Neuronal stem cell (in vitro differentiated cells): ENCODE measurements at regions not wholly inside any gene's neighbourhood (a gene's known extent, or its start where the extent isn't known, plus 50 kb on each side); places are given as distances from the start of the nearest gene placed in this dataset.

Experiments
- DNase-seq: peaks from one replicate; pipeline ENCODE4 v3.0.0-alpha.2; 2013; ENCODE audit warnings: low spot score
- H2AFZ ChIP-seq: one replicate; pipeline ENCODE4 v1.6.1; 2013; ENCODE audit warnings: mild to moderate bottlenecking, low read length, inconsistent platforms
- H2AK5ac ChIP-seq: 2 replicates; pipeline ENCODE4 v1.6.1; 2013; ENCODE audit warnings: low read depth, mild to moderate bottlenecking, inconsistent platforms, low read length, moderate library complexity, mixed read lengths
- H2BK120ac ChIP-seq: 2 replicates; pipeline ENCODE4 v1.6.1; 2013; ENCODE audit warnings: low read depth, mild to moderate bottlenecking, inconsistent platforms, low read length, moderate library complexity, mixed read lengths
- H2BK12ac ChIP-seq: one replicate; pipeline ENCODE4 v1.6.1; 2013; ENCODE audit warnings: low read length, inconsistent platforms
- H2BK15ac ChIP-seq: 2 replicates; pipeline ENCODE4 v1.6.1; 2013; ENCODE audit warnings: mild to moderate bottlenecking, low read length, inconsistent platforms, mixed read lengths
- H2BK5ac ChIP-seq: one replicate; pipeline ENCODE4 v1.6.1; 2013; ENCODE audit warnings: inconsistent platforms, mild to moderate bottlenecking, low read length, moderate library complexity
- H3K14ac ChIP-seq: one replicate; pipeline ENCODE4 v1.6.1; 2013; ENCODE audit warnings: low read length, inconsistent platforms
- H3K18ac ChIP-seq: 2 replicates; pipeline ENCODE4 v1.6.1; 2013; ENCODE audit warnings: low read length, inconsistent platforms
- H3K23ac ChIP-seq: 2 replicates; pipeline ENCODE4 v1.6.1; 2013; ENCODE audit warnings: low read depth, mild to moderate bottlenecking, mixed read lengths, low read length, inconsistent platforms; ENCODE audit not compliant: poor library complexity
- H3K27ac ChIP-seq: replicated peaks from 3 replicates; pipeline ENCODE4 v1.5.1; 2013; ENCODE audit warnings: low read length, inconsistent platforms
- H3K27me3 ChIP-seq, 3 experiments: 2 replicates each; pipeline ENCODE4 v1.6.1; 2013; ENCODE audit warnings: low read length in 3 of 3, mild to moderate bottlenecking in 2 of 3, inconsistent platforms in 1 of 3, low read depth in 1 of 3, mixed read lengths in 1 of 3, moderate library complexity in 1 of 3; ENCODE audit not compliant: control insufficient read depth in 3 of 3, insufficient read depth in 3 of 3
- H3K36me3 ChIP-seq, 2 donors: replicated peaks in 1 of 2; 2 replicates each; pipeline ENCODE4 v1.6.1; 2013; ENCODE audit warnings: low read length in 2 of 2; ENCODE audit not compliant: control insufficient read depth in 2 of 2, insufficient read depth in 2 of 2
- H3K4ac ChIP-seq: 2 replicates; pipeline ENCODE4 v1.6.1; 2013; ENCODE audit warnings: inconsistent platforms, mild to moderate bottlenecking, low read length, moderate library complexity
- H3K4me1 ChIP-seq, 2 donors: 1 replicate in 1 of 2; 2 replicates in 1 of 2; pipeline ENCODE4 v1.6.1; 2013; ENCODE audit warnings: low read length in 2 of 2, low read depth in 1 of 2; ENCODE audit not compliant: control insufficient read depth in 2 of 2, insufficient read depth in 1 of 2
- H3K4me2 ChIP-seq: one replicate; pipeline ENCODE4 v1.6.1; 2013; ENCODE audit warnings: mild to moderate bottlenecking, low read length, inconsistent platforms; ENCODE audit not compliant: insufficient read depth, poor library complexity, severe bottlenecking
- H3K4me3 ChIP-seq, 2 donors: 2 replicates each; pipeline ENCODE4 v1.5.1; 2013; ENCODE audit warnings: low read length in 2 of 2, mild to moderate bottlenecking in 2 of 2, inconsistent platforms in 1 of 2, moderate library complexity in 1 of 2
- H3K79me1 ChIP-seq: one replicate; pipeline ENCODE4 v1.6.1; 2013; ENCODE audit warnings: low read depth, mild to moderate bottlenecking, inconsistent platforms, low read length, moderate library complexity
- H3K9ac ChIP-seq: one replicate; pipeline ENCODE4 v1.6.1; 2013; ENCODE audit warnings: mild to moderate bottlenecking, low read depth, low read length, inconsistent platforms; ENCODE audit not compliant: poor library complexity
- H3K9me3 ChIP-seq, 2 donors: replicated peaks in 1 of 2; 2 replicates each; pipeline versions ENCODE3 to v1.6.1; 2013; ENCODE audit warnings: low read length in 2 of 2, mild to moderate bottlenecking in 2 of 2, inconsistent platforms in 1 of 2, low read depth in 1 of 2, mixed read lengths in 1 of 2, moderate library complexity in 1 of 2; ENCODE audit not compliant: control insufficient read depth in 2 of 2, insufficient read depth in 1 of 2
- H4K8ac ChIP-seq: one replicate; pipeline ENCODE4 v1.6.1; 2013; ENCODE audit warnings: low read depth, mild to moderate bottlenecking, inconsistent platforms, low read length, moderate library complexity
- H4K91ac ChIP-seq: one replicate; pipeline ENCODE4 v1.6.1; 2013; ENCODE audit warnings: low read length, low read depth, mild to moderate bottlenecking, inconsistent platforms; ENCODE audit not compliant: poor library complexity
- WGBS, 2 donors: extraction: QIAGEN DNeasy Blood & Tissue Kit; methylation state at CpG; one replicate each; pipeline ENCODE4 v1.1.7; 2013; ENCODE audit warnings: missing lambda C conversion rate in 2 of 2, mixed read lengths in 1 of 2; ENCODE audit not compliant: insufficient read length in 2 of 2, insufficient replicate concordance in 1 of 2; ENCODE audit errors: extremely low coverage in 2 of 2; 5-methylcytosine and 5-hydroxymethylcytosine counted together

- H3K14ac ChIP-seq: no peak overlapping the region
- H3K23ac ChIP-seq: no peak overlapping the region
- no peaks in the 10 kb centered on the region for H3K27me3 ChIP-seq
- H2AK5ac ChIP-seq: no peak overlapping the region
- no peak overlapping the region for H2BK120ac ChIP-seq
- no peaks in the 10 kb centered on the region for H3K79me1 ChIP-seq
- H3K36me3 ChIP-seq: no peaks in the 10 kb centered on the region
- no peak overlapping the region for H2BK15ac ChIP-seq
- H2AFZ ChIP-seq: no peak overlapping the region
- H3K4me1 ChIP-seq: no peaks in the 10 kb centered on the region
- H3K18ac ChIP-seq: no peak overlapping the region
- H3K4me3 ChIP-seq: no peak overlapping the region
- H3K9ac ChIP-seq: no peak overlapping the region
- no peak overlapping the region for H3K4ac ChIP-seq
- H3K27ac ChIP-seq: no peak overlapping the region
- no peak overlapping the region for H3K4me2 ChIP-seq
- H4K91ac ChIP-seq: no peak overlapping the region
- H4K8ac ChIP-seq: no peak overlapping the region
- DNase-seq: no peak
- H3K9me3 ChIP-seq: peaks cover 2 to 4% of the 10 kb centered on the region in 2 donors
- H2BK5ac ChIP-seq: no peak overlapping the region
- H2BK12ac ChIP-seq: no peak overlapping the region
Observed at GRCh38 chr12:47548401-47548800, 157.4 kb downstream of the RPAP3 start.

GRCh38 chr12:47547077-47547476 lies 158.8 kb downstream of the RPAP3 start:
- H2AFZ ChIP-seq: no peak overlapping the region
- no peak overlapping the region for H4K8ac ChIP-seq
- H3K27me3 ChIP-seq: peaks cover 0 to 5% (median 0%) of the 10 kb centered on the region in 3 experiments
- H2BK120ac ChIP-seq: no peak overlapping the region
- no peak overlapping the region for H3K4me3 ChIP-seq
- H3K36me3 ChIP-seq: no peaks in the 10 kb centered on the region
- H3K4ac ChIP-seq: no peak overlapping the region
- H3K27ac ChIP-seq: no peak overlapping the region
- H3K79me1 ChIP-seq: no peaks in the 10 kb centered on the region
- H4K91ac ChIP-seq: no peak overlapping the region
- H3K14ac ChIP-seq: no peak overlapping the region
- no peak overlapping the region for H3K18ac ChIP-seq
- H3K4me2 ChIP-seq: no peak overlapping the region
- no peak overlapping the region for H2BK5ac ChIP-seq
- no peak for DNase-seq
- no peak overlapping the region for H2BK15ac ChIP-seq
- peaks cover 0 to 7% of the 10 kb centered on the region in 2 donors for H3K4me1 ChIP-seq
- no peak overlapping the region for H2AK5ac ChIP-seq
- no peaks in the 10 kb centered on the region for H3K9me3 ChIP-seq
- H3K23ac ChIP-seq: no peak overlapping the region
- H2BK12ac ChIP-seq: no peak overlapping the region
- no peak overlapping the region for H3K9ac ChIP-seq
- no CpG with 5 or more reads among the region's 6 CpGs for WGBS, 2 donors

GRCh38 chr12:47545938-47546609 lies 159.8 kb downstream of the RPAP3 start:
- DNase-seq: no peak
- Histone ChIP-seq H2BK12ac (no peak overlapping the region), H3K14ac (no peak overlapping the region), H3K79me1 (no peaks in the 10 kb centered on the region), H3K9ac (no peak overlapping the region), H3K18ac (no peak overlapping the region), H2BK15ac (no peak overlapping the region), H4K8ac (no peak overlapping the region), H3K9me3 (no peaks in the 10 kb centered on the region), H3K27ac (no peak overlapping the region), H3K4me3 (no peak overlapping the region), H3K27me3 (peaks cover 0 to 5% (median 0%) of the 10 kb centered on the region in 3 experiments), H2BK5ac (no peak overlapping the region), H2AK5ac (no peak overlapping the region), H3K36me3 (no peaks in the 10 kb centered on the region), H4K91ac (no peak overlapping the region), H2AFZ (no peak overlapping the region), H3K4me1 (peaks cover 0 to 8% of the 10 kb centered on the region in 2 donors), H3K23ac (no peak overlapping the region), H2BK120ac (no peak overlapping the region), H3K4me2 (no peak overlapping the region), H3K4ac (no peak overlapping the region)
- WGBS, 2 donors: no CpG with 5 or more reads among the region's 6 CpGs

- Histone ChIP-seq H3K23ac (no peak overlapping the region), H3K9ac (no peak overlapping the region)
Observed at GRCh38 chr12:47534695-47535094, 171.1 kb downstream of the RPAP3 start.

More at GRCh38 chr12:47534695-47535094, 171.1 kb downstream of the RPAP3 start:
- Histone ChIP-seq H2AFZ (no peak overlapping the region), H3K79me1 (no peaks in the 10 kb centered on the region), H2BK5ac (no peak overlapping the region), H2BK12ac (no peak overlapping the region), H3K4me2 (no peak overlapping the region), H2BK15ac (no peak overlapping the region), H3K4me3 (no peak overlapping the region), H3K14ac (no peak overlapping the region), H3K27me3 (no peaks in the 10 kb centered on the region), H2AK5ac (no peak overlapping the region), H4K91ac (no peak overlapping the region), H3K9me3 (no peaks in the 10 kb centered on the region), H2BK120ac (no peak overlapping the region), H3K4ac (no peak overlapping the region), H4K8ac (no peak overlapping the region), H3K27ac (no peak overlapping the region), H3K36me3 (no peaks in the 10 kb centered on the region), H3K4me1 (no peaks in the 10 kb centered on the region), H3K18ac (no peak overlapping the region)
- no peak for DNase-seq
- no CpG with 5 or more reads among the region's 2 CpGs for WGBS, 2 donors
